K562 (cell line): ENCODE measurements at regions not wholly inside any gene's neighbourhood (a gene's known extent, or its start where the extent isn't known, plus 50 kb on each side); places are given as distances from the start of the nearest gene placed in this dataset.
"Not testable (repeated sequence)": the region's sequence is repeated elsewhere in the genome, so short reads cannot be mapped to it uniquely, and the experiment has no call there.

Source experiments
- ATAC-seq: fragments of 200-7000 bp; cut with Tn5 transposase; 3 replicates; pipeline ENCODE4 v1.9.1; 2020; ENCODE audit warnings: moderate library complexity
- BruUV-seq: library from RNA; stranded (reverse); fragments of 400-500 nt; replicated peaks from 2 replicates; lab custom pipeline; 2021; lab: Mats Ljungman, UMichigan
- CTCF ChIA-PET: fragments of 300-600 bp; formaldehyde crosslinking; extraction: SDS; loops from one replicate; lab custom pipeline; 2021; ENCODE audit warnings: low intra/inter-chr PET ratio; lab: Yijun Ruan, JAX
- POLR2A ChIA-PET: fragments of 300-600, 350-650 bp; sonication (Branson Sonifier 250); formaldehyde crosslinking; extraction: SDS; loops from one replicate; lab custom pipeline; 2021; ENCODE audit warnings: antibody characterized with exemption, inconsistent platforms; lab: Yijun Ruan, JAX
- DNase-seq, 4 experiments: peaks; one replicate each; pipeline versions ENCODE4 v3.0.0 to v3.0.0-alpha.2; 2011 to 2018; ENCODE audit warnings: low spot score in 3 of 4, mixed read lengths in 3 of 4; ENCODE audit errors: extremely low read depth in 1 of 4
- FAIRE-seq: peaks from 2 replicates; lab custom pipeline; 2011; peaks lifted over from hg19 to GRCh38; lab: Jason Lieb, UNC
- H2AFZ ChIP-seq: 2 replicates; pipeline ENCODE4 v1.6.0; 2011; ENCODE audit warnings: low read depth, low read length, control low read depth, inconsistent platforms
- H3K27ac ChIP-seq: fragments of 200-600 bp; 3 replicates; pipeline ENCODE4 v1.8.0; 2011; ENCODE audit warnings: low read depth, mild to moderate bottlenecking, control low read depth, inconsistent platforms, low read length, moderate library complexity, mixed read lengths; ENCODE audit errors: extremely low read depth
- H3K27me3 ChIP-seq, 2 experiments: fragments of 300-600 bp in 1 of 2; 2 replicates in 1 of 2; 3 replicates in 1 of 2; pipeline versions ENCODE4 v1.6.0 to v1.8.0; 2011; ENCODE audit warnings: inconsistent platforms in 2 of 2, low read length in 2 of 2, mild to moderate bottlenecking in 1 of 2, mixed read lengths in 1 of 2, moderate library complexity in 1 of 2; ENCODE audit not compliant: control insufficient read depth in 2 of 2, insufficient read depth in 2 of 2
- H3K36me3 ChIP-seq: fragments of 300-600 bp; 3 replicates; pipeline ENCODE4 v1.8.0; 2011; ENCODE audit warnings: mild to moderate bottlenecking, low read length, inconsistent platforms; ENCODE audit not compliant: control insufficient read depth, insufficient read depth
- H3K4me1 ChIP-seq, 2 experiments: fragments of 200-600 bp in 1 of 2; replicated peaks in 1 of 2; 2 replicates in 1 of 2; 3 replicates in 1 of 2; pipeline versions ENCODE4 v1.5.1 to v1.8.0; 2011; ENCODE audit warnings: inconsistent platforms in 2 of 2, low read length in 2 of 2, mild to moderate bottlenecking in 1 of 2, mixed read lengths in 1 of 2, moderate library complexity in 1 of 2; ENCODE audit not compliant: control insufficient read depth in 2 of 2, insufficient read depth in 2 of 2
- H3K4me2 ChIP-seq: 2 replicates; pipeline ENCODE4 v1.6.1; 2011; ENCODE audit warnings: low read length, control low read depth, inconsistent platforms, mixed read lengths; ENCODE audit not compliant: insufficient read depth
- H3K4me3 ChIP-seq: fragments of 200-600 bp; sonication (generic), shearing (Covaris generic); 2 replicates; pipeline ENCODE4 v1.5.1; 2016; ENCODE audit warnings: control low read depth, inconsistent platforms
- H3K79me2 ChIP-seq: fragments of 200-600 bp; 3 replicates; pipeline ENCODE4 v1.8.0; 2011; ENCODE audit warnings: low read length, inconsistent platforms; ENCODE audit not compliant: control insufficient read depth, insufficient read depth
- H3K9ac ChIP-seq, 2 experiments: 2 replicates each; pipeline versions ENCODE4 v1.6.0 to v1.6.1; 2011; ENCODE audit warnings: low read depth in 2 of 2, low read length in 2 of 2, control low read depth in 1 of 2, inconsistent platforms in 1 of 2, mild to moderate bottlenecking in 1 of 2, mixed read lengths in 1 of 2; ENCODE audit not compliant: insufficient read depth in 1 of 2
- H3K9me1 ChIP-seq: one replicate; pipeline ENCODE4 v1.6.0; 2011; ENCODE audit warnings: inconsistent platforms, mild to moderate bottlenecking, low read length, moderate library complexity; ENCODE audit not compliant: control insufficient read depth, insufficient read depth
- H3K9me3 ChIP-seq: replicated peaks from 2 replicates; pipeline ENCODE4 v1.5.1; 2011; ENCODE audit warnings: low read depth, low read length, inconsistent platforms; ENCODE audit not compliant: control insufficient read depth, insufficient read depth
- H4K20me1 ChIP-seq: replicated peaks from 2 replicates; pipeline ENCODE4 v1.6.1; 2011; ENCODE audit warnings: low read length, inconsistent platforms, mixed read lengths; ENCODE audit not compliant: control insufficient read depth, insufficient read depth
- FOXK1 ChIP-seq: sonication (generic); formaldehyde crosslinking; IDR thresholded peaks from 2 replicates; pipeline ENCODE4 v1.8.0; 2022; ENCODE audit warnings: missing genetic modification reagents, mild to moderate bottlenecking, borderline replicate concordance
- GABPB1 ChIP-seq: sonication (generic); formaldehyde crosslinking; IDR thresholded peaks from 2 replicates; pipeline ENCODE4 v1.8.0; 2022; ENCODE audit warnings: mild to moderate bottlenecking, missing genetic modification reagents
- WGBS: fragments of 100-300 bp; shearing (Covaris generic); methylation state at CpG from one replicate; pipeline ENCODE4 v1.1.6; 2016; ENCODE audit warnings: low coverage, mixed read lengths; ENCODE audit not compliant: insufficient coverage; ENCODE audit errors: missing lambda C conversion rate; 5-methylcytosine and 5-hydroxymethylcytosine counted together
- in situ Hi-C: fragments of 300-500 bp; cut with MboI; formaldehyde crosslinking; loops from 4 replicates; pipeline ENCODE4 v1.15.0; 2018; ENCODE audit warnings: inconsistent platforms, mixed read lengths
- intact Hi-C: fragments of 100-400 bp; cut with micrococcal nuclease; formaldehyde crosslinking; loops from 2 replicates; pipeline ENCODE4 v1.14.2; 2022

DNA sequence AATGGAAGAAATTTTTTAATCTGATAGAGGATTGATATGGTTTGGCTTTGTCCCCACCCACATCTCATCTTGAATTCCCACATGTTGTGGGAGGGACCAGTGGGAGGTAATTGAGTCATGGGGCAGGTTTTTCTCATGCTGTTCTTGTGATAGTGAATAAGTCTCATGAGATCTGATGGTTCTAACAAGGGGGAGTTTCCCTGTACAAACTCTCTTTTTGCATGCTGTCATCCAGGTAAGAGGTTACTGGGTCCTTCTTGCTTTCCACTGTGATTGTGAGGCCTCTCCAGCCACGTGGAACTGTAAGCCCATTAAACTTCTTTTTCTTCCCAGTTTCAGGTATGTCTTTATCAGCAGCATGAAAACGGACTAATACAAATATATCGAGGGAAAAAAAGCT, 132.5 kb downstream of the DSEL start:
- H3K4me3 ChIP-seq, H3K4me2 ChIP-seq, H3K79me2 ChIP-seq, BruUV-seq, H3K36me3 ChIP-seq, H3K9me1 ChIP-seq, H3K27ac ChIP-seq, DNase-seq, H2AFZ ChIP-seq, CTCF ChIA-PET, POLR2A ChIA-PET, H3K9ac ChIP-seq, H3K4me1 ChIP-seq, H3K27me3 ChIP-seq, ATAC-seq, in situ Hi-C loops, H4K20me1 ChIP-seq, H3K9me3 ChIP-seq, intact Hi-C loops, FAIRE-seq: not testable (repeated sequence)
- 7% methylated on average over 2 of the region's 3 CpGs for whole genome bisulfite sequencing

DNA sequence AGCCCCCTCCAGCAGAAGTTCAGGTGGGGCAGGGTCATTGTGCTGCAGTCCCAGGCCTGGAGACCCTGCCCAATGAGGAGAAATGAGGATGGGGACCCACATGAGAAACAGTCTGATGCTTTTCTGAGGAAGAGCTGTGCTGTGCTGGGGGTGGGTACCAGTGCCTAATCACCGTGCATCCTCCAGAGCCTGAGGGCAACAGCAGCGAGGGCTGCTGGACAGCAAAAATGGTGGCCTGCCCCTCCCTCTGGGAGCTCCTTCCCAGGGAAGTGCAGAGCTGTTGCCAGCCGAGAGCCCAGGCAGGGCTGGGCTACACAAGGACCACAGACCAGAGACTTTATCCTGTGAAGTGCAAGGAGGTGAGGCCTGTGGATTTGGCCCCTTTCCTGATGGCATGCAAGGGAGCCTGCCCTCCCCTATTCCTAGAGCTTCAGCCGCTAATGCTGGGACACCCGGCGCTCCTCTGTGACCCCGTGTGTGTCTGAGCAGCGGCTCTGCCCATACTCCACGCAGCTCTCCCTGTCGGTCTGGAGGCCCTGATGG, 134.8 kb downstream of the DSEL start:
- in situ Hi-C loops: no loop called here
- ChIA-PET CTCF (no interaction called here), POLR2A (no interaction called here)
- H3K27me3 ChIP-seq: no peaks in the 10 kb centered on the region
- WGBS: 0% methylated on average over 5 of the region's 10 CpGs
- no peaks in the 10 kb centered on the region for H3K9me3 ChIP-seq
- no peak overlapping the region for H3K27ac ChIP-seq
- no peak overlapping the region for H3K4me2 ChIP-seq
- no peak overlapping the region for H3K9ac ChIP-seq
- no peaks in the 10 kb centered on the region for H3K4me1 ChIP-seq
- no peak for TF ChIP-seq FOXK1 (CRISPR knock-in tag)
- no peak for TF ChIP-seq GABPB1 (CRISPR knock-in tag)
- DNase-seq (no peak), FAIRE-seq (no peak), ATAC-seq (no peak)
- intact Hi-C loops: no loop called here
- no peak overlapping the region for H3K4me3 ChIP-seq
- no peaks in the 10 kb centered on the region for H4K20me1 ChIP-seq
- H2AFZ ChIP-seq: no peak overlapping the region
- BruUV-seq: no TSS peak
- no peaks in the 10 kb centered on the region for H3K9me1 ChIP-seq
- no peaks in the 10 kb centered on the region for H3K36me3 ChIP-seq
- no peaks in the 10 kb centered on the region for H3K79me2 ChIP-seq
